Right ventricle myocardium superior (tissue), 1 donor: ENCODE measurements at regions not wholly inside any gene's neighbourhood (a gene's known extent, or its start where the extent isn't known, plus 50 kb on each side); places are given as distances from the start of the nearest gene placed in this dataset.
A peak's percentile ranks its signal among the peaks of the same experiment; 100 is the strongest.
"Not testable (repeated sequence)": the region's sequence is repeated elsewhere in the genome, so short reads cannot be mapped to it uniquely, and the experiment has no call there.

Experiments used
- ATAC-seq: fragments of 200-7000 bp; cut with Tn5 transposase; one replicate; pipeline ENCODE4 v1.9.1; 2020; ENCODE audit warnings: mild to moderate bottlenecking; ENCODE audit not compliant: poor library complexity
- DNase-seq: peaks from one replicate; pipeline ENCODE4 v3.0.0-alpha.2; 2020
- intact Hi-C: fragments of 100-400 bp; cut with DNase I; formaldehyde crosslinking; loops from one replicate; pipeline ENCODE4 v1.11.2; 2022
- donor health status: DM: no; HTN: yes; CAD: no; lungs with severe emphysema.

GRCh38 chr14:95597784-95598211 lies 62.9 kb downstream of the GLRX5 start:
- no peak for ATAC-seq
- DNase-seq, result no peak
- intact Hi-C loops, result no loop called here

GRCh38 chr14:95601650-95602049 lies 66.8 kb downstream of the GLRX5 start:
- no peak for DNase-seq
- ATAC-seq, result no peak
- intact Hi-C loops, result no loop called here

GRCh38 chr14:95603415-95603814 lies 68.6 kb downstream of the GLRX5 start:
- no peak for DNase-seq
- intact Hi-C loops, result no loop called here
- ATAC-seq, result no peak

- intact Hi-C loops, result no loop called here
- ATAC-seq, result no peak
- no peak for DNase-seq
Observed at GRCh38 chr14:95606266-95606665, 71.4 kb downstream of the GLRX5 start.

- DNase-seq, result no peak
- no peak for ATAC-seq
- intact Hi-C loops, result no loop called here
Observed at GRCh38 chr14:95608637-95609235, 73.9 kb downstream of the GLRX5 start.

- intact Hi-C loops, result no loop called here
- ATAC-seq (no peak), DNase-seq (no peak)
Observed at GRCh38 chr14:95609398-95609990, 74.6 kb downstream of the GLRX5 start.

GRCh38 chr14:95611293-95611880 lies 74.8 kb upstream of the TCL1B start:
- intact Hi-C loops, result no loop called here
- DNase-seq (no peak), ATAC-seq (no peak)

GRCh38 chr14:95614349-95614748 lies 71.9 kb upstream of the TCL1B start:
- intact Hi-C loops, result no loop called here
- no peak for DNase-seq
- ATAC-seq, result no peak

- DNase-seq (no peak), ATAC-seq (no peak)
- intact Hi-C loops, result no loop called here
Observed at GRCh38 chr14:95616745-95617144, 69.5 kb upstream of the TCL1B start.

GRCh38 chr14:95619785-95620417 lies 66.3 kb upstream of the TCL1B start:
- ATAC-seq (no peak), DNase-seq (no peak)
- intact Hi-C loops, result no loop called here

GRCh38 chr14:95620659-95621059 lies 65.6 kb upstream of the TCL1B start:
- intact Hi-C loops, result no loop called here
- peak; percentile 43 for DNase-seq
- no peak for ATAC-seq

- intact Hi-C loops, result no loop called here
- no peak for ATAC-seq
- no peak for DNase-seq
Observed at GRCh38 chr14:95623195-95623594, 63.0 kb upstream of the TCL1B start.

GRCh38 chr14:95625710-95626109 lies 60.5 kb upstream of the TCL1B start:
- intact Hi-C loops, DNase-seq, ATAC-seq: not testable (repeated sequence)

GRCh38 chr14:95635051-95635450 lies 51.2 kb upstream of the TCL1B start:
- intact Hi-C loops, result no loop called here
- ATAC-seq, result no peak

More at GRCh38 chr14:95635051-95635450, 51.2 kb upstream of the TCL1B start:
- DNase-seq, result no peak
